Astrocyte (in vitro differentiated cells and primary cell): ENCODE measurements at regions not wholly inside any gene's neighbourhood (a gene's known extent, or its start where the extent isn't known, plus 50 kb on each side); places are given as distances from the start of the nearest gene placed in this dataset.

Source experiments
- EZH2 ChIP-seq: IDR thresholded peaks from 2 replicates; pipeline ENCODE4 v1.6.1; 2012; ENCODE audit warnings: mild to moderate bottlenecking, low read length, inconsistent platforms; ENCODE audit not compliant: insufficient read depth
- TF ChIP-seq, protein P1 (sequence below): IDR thresholded peaks from 2 replicates; pipeline ENCODE4 v1.5.1; 2011; ENCODE audit warnings: low read depth, mild to moderate bottlenecking, inconsistent platforms, low read length, moderate library complexity; ENCODE audit not compliant: insufficient read depth

- TF ChIP-seq, protein P1, sequence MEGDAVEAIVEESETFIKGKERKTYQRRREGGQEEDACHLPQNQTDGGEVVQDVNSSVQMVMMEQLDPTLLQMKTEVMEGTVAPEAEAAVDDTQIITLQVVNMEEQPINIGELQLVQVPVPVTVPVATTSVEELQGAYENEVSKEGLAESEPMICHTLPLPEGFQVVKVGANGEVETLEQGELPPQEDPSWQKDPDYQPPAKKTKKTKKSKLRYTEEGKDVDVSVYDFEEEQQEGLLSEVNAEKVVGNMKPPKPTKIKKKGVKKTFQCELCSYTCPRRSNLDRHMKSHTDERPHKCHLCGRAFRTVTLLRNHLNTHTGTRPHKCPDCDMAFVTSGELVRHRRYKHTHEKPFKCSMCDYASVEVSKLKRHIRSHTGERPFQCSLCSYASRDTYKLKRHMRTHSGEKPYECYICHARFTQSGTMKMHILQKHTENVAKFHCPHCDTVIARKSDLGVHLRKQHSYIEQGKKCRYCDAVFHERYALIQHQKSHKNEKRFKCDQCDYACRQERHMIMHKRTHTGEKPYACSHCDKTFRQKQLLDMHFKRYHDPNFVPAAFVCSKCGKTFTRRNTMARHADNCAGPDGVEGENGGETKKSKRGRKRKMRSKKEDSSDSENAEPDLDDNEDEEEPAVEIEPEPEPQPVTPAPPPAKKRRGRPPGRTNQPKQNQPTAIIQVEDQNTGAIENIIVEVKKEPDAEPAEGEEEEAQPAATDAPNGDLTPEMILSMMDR = no peak
- TF ChIP-seq EZH2 = no peak
These were observed 583.9 kb upstream of the TBX3 start for GRCh38 chr12:115267891-115268290.
